Upper lobe of left lung (tissue), 6 donors: ENCODE measurements at regions not wholly inside any gene's neighbourhood (a gene's known extent, or its start where the extent isn't known, plus 50 kb on each side); places are given as distances from the start of the nearest gene placed in this dataset.

Experiments
- ATAC-seq, 2 donors: fragments of 200-7000 bp; cut with Tn5 transposase; one replicate each; pipeline ENCODE4 v1.9.1; 2022; ENCODE audit warnings: mild to moderate bottlenecking in 2 of 2, moderate library complexity in 2 of 2; ENCODE audit not compliant: low FRiP score in 2 of 2
- DNase-seq, 2 donors: peaks; one replicate each; pipeline ENCODE4 v3.0.0-alpha.2; 2019 to 2020
- H3K27ac ChIP-seq, 4 donors: fragments of 200-600 bp; sonication (generic); one replicate each; pipeline ENCODE4 v1.5.1; 2016 to 2019
- H3K27me3 ChIP-seq, 4 donors: fragments of 200-600 bp; sonication (generic); one replicate each; pipeline ENCODE4 v1.5.1; 2017 to 2019
- H3K36me3 ChIP-seq, 4 donors: fragments of 200-600 bp; sonication (generic); one replicate each; pipeline ENCODE4 v1.5.1; 2016 to 2019
- H3K4me1 ChIP-seq, 4 donors: fragments of 200-600 bp; sonication (generic); one replicate each; pipeline ENCODE4 v1.5.1; 2018 to 2019
- H3K4me3 ChIP-seq, 4 donors: fragments of 200-600 bp; sonication (generic); one replicate each; pipeline ENCODE4 v1.5.1; 2017 to 2019; ENCODE audit warnings: mild to moderate bottlenecking in 2 of 4, moderate library complexity in 1 of 4
- H3K9me3 ChIP-seq, 4 donors: fragments of 200-600 bp; sonication (generic); one replicate each; pipeline ENCODE4 v1.5.1; 2018 to 2019
- EP300 ChIP-seq, 4 donors: sonication (generic); formaldehyde crosslinking; IDR thresholded peaks; one replicate each; pipeline ENCODE4 v1.5.1; 2017; ENCODE audit warnings: antibody characterized with exemption in 4 of 4, control low read depth in 2 of 4
- POLR2A ChIP-seq, 4 donors: fragments of 450-650 bp; IDR thresholded peaks; one replicate each; pipeline ENCODE4 v1.5.1; 2016 to 2017; ENCODE audit warnings: antibody characterized with exemption in 4 of 4, mild to moderate bottlenecking in 2 of 4
- POLR2AphosphoS5 ChIP-seq, 2 donors: sonication (generic); formaldehyde crosslinking; IDR thresholded peaks; one replicate each; pipeline ENCODE4 v1.5.1; 2017; ENCODE audit warnings: antibody characterized with exemption in 2 of 2
- WGBS, 2 donors: methylation state at CpG; one replicate each; pipeline ENCODE4 v1.1.5; 2017 to 2018; 5-methylcytosine and 5-hydroxymethylcytosine counted together
- TF ChIP-seq, protein P1 (sequence below), 6 experiments: fragments of 450-650 bp in 4 of 6; fragments of 200-600 bp in 2 of 6; sonication (generic) in 2 of 6; IDR thresholded peaks; one replicate each; pipeline ENCODE4 v1.5.1; 2016 to 2019; ENCODE audit warnings: antibody characterized with exemption in 6 of 6
- donor health status: DM: no; HTN: no; CAD: no; lungs with moderate emphysema.
- donor health status: DM: no; HTN: yes; CAD: no; lungs with severe emphysema.

GRCh38 chr7:159200421-159200820, 55.8 kb upstream of the VIPR2 start:
- peaks cover 0 to 8% (median 0%) of the 10 kb centered on the region in 4 donors for H3K4me1 ChIP-seq
- H3K4me3 ChIP-seq: no peak overlapping the region
- no peaks in the 10 kb centered on the region for H3K36me3 ChIP-seq
- DNase-seq (no peak), ATAC-seq (no peak)
- H3K27ac ChIP-seq: no peak overlapping the region
- H3K9me3 ChIP-seq: no peaks in the 10 kb centered on the region
- TF ChIP-seq POLR2AphosphoS5 (IDR thresholded peaks at IDR 0.05) (no peak), EP300 (IDR thresholded peaks at IDR 0.05) (no peak), POLR2A (IDR thresholded peaks at IDR 0.05) (no peak)
- TF ChIP-seq, protein P1, sequence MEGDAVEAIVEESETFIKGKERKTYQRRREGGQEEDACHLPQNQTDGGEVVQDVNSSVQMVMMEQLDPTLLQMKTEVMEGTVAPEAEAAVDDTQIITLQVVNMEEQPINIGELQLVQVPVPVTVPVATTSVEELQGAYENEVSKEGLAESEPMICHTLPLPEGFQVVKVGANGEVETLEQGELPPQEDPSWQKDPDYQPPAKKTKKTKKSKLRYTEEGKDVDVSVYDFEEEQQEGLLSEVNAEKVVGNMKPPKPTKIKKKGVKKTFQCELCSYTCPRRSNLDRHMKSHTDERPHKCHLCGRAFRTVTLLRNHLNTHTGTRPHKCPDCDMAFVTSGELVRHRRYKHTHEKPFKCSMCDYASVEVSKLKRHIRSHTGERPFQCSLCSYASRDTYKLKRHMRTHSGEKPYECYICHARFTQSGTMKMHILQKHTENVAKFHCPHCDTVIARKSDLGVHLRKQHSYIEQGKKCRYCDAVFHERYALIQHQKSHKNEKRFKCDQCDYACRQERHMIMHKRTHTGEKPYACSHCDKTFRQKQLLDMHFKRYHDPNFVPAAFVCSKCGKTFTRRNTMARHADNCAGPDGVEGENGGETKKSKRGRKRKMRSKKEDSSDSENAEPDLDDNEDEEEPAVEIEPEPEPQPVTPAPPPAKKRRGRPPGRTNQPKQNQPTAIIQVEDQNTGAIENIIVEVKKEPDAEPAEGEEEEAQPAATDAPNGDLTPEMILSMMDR (IDR thresholded peaks at IDR 0.05): no peak
- 80 to 88% methylated on average over 12 to 14 of the region's 14 CpGs for WGBS, 2 donors
- no peaks in the 10 kb centered on the region for H3K27me3 ChIP-seq

GRCh38 chr7:159198016-159198724, 53.5 kb upstream of the VIPR2 start:
- no peak for DNase-seq
- TF ChIP-seq EP300 (IDR thresholded peaks at IDR 0.05) (no peak), POLR2A (IDR thresholded peaks at IDR 0.05) (no peak), POLR2AphosphoS5 (IDR thresholded peaks at IDR 0.05) (no peak)
- TF ChIP-seq, protein P1 (IDR thresholded peaks at IDR 0.05): no peak
- H3K27ac ChIP-seq: peak overlapping the region in 3 of 4 donors; percentile 42 to 54 (median 44)
- H3K27me3 ChIP-seq: no peaks in the 10 kb centered on the region
- H3K36me3 ChIP-seq: no peaks in the 10 kb centered on the region
- H3K9me3 ChIP-seq: no peaks in the 10 kb centered on the region
- no peak overlapping the region for H3K4me3 ChIP-seq
- peaks cover 0 to 8% (median 0%) of the 10 kb centered on the region in 4 donors for H3K4me1 ChIP-seq
- peak in 1 of 2 donors; percentile 20 for ATAC-seq
- 79 to 90% methylated on average over 14 to 15 of the region's 15 CpGs for WGBS, 2 donors

GRCh38 chr7:159197066-159197975, 52.7 kb upstream of the VIPR2 start:
- Histone ChIP-seq H3K27ac (peak overlapping the region in 3 of 4 donors; percentile 42 to 54 (median 44)), H3K4me3 (no peak overlapping the region), H3K4me1 (peaks cover 0 to 8% (median 0%) of the 10 kb centered on the region in 4 donors), H3K36me3 (no peaks in the 10 kb centered on the region), H3K27me3 (no peaks in the 10 kb centered on the region), H3K9me3 (no peaks in the 10 kb centered on the region)
- DNase-seq (no peak), ATAC-seq (peak in 1 of 2 donors; percentile 48)
- TF ChIP-seq EP300 (IDR thresholded peaks at IDR 0.05) (no peak), POLR2A (IDR thresholded peaks at IDR 0.05) (no peak), POLR2AphosphoS5 (IDR thresholded peaks at IDR 0.05) (no peak)
- TF ChIP-seq, protein P1 (IDR thresholded peaks at IDR 0.05): no peak
- WGBS, 2 donors: 36 to 38% methylated on average over 20 of the region's 20 CpGs

- Histone ChIP-seq H3K4me3 (no peak overlapping the region), H3K27me3 (no peaks in the 10 kb centered on the region), H3K9me3 (no peaks in the 10 kb centered on the region), H3K36me3 (no peaks in the 10 kb centered on the region), H3K27ac (peak overlapping the region in 1 of 4 donors; percentile 3), H3K4me1 (peaks cover 0 to 8% (median 0%) of the 10 kb centered on the region in 4 donors)
- TF ChIP-seq EP300 (IDR thresholded peaks at IDR 0.05): no peak
- no peak for TF ChIP-seq POLR2AphosphoS5 (IDR thresholded peaks at IDR 0.05)
- no peak for TF ChIP-seq POLR2A (IDR thresholded peaks at IDR 0.05)
- TF ChIP-seq, protein P1 (IDR thresholded peaks at IDR 0.05): no peak
- 87 to 88% methylated on average over 8 of the region's 8 CpGs for WGBS, 2 donors
- DNase-seq (no peak), ATAC-seq (no peak)
Observed at GRCh38 chr7:159196584-159196983, 51.9 kb upstream of the VIPR2 start.
